IMR-90 (cell line): ENCODE measurements at regions not wholly inside any gene's neighbourhood (a gene's known extent, or its start where the extent isn't known, plus 50 kb on each side); places are given as distances from the start of the nearest gene placed in this dataset.

Experiments
- ATAC-seq: fragments of 200-7000 bp; cut with Tn5 transposase; 2 replicates; pipeline ENCODE4 v1.9.1; 2020; ENCODE audit warnings: low read depth, mild to moderate bottlenecking, moderate library complexity
- BruUV-seq: library from RNA; stranded (reverse); fragments of 400-500 nt; replicated peaks from 2 replicates; lab custom pipeline; 2021; lab: Mats Ljungman, UMichigan
- CTCF ChIA-PET: fragments of 300-600 bp; formaldehyde crosslinking; extraction: SDS; loops from one replicate; lab custom pipeline; 2021; ENCODE audit warnings: antibody characterized with exemption; lab: Yijun Ruan, JAX
- POLR2A ChIA-PET: fragments of 300-600 bp; sonication (Branson Sonifier 250); formaldehyde crosslinking; loops from one replicate; lab custom pipeline; 2022; ENCODE audit warnings: antibody characterized with exemption; ENCODE audit not compliant: unreplicated experiment; lab: Charles Lee
- DNase-seq: peaks from one replicate; pipeline ENCODE4 v3.0.0; 2013
- H2AFZ ChIP-seq: replicated peaks from 2 replicates; pipeline ENCODE3; 2013; ENCODE audit warnings: low read length, mild to moderate bottlenecking; ENCODE audit not compliant: poor library complexity
- H2AK5ac ChIP-seq: 2 replicates; pipeline ENCODE4 v1.6.1; 2013; ENCODE audit warnings: low read depth, low read length, inconsistent platforms
- H2AK9ac ChIP-seq: replicated peaks from 2 replicates; pipeline ENCODE3; 2013; ENCODE audit warnings: mild to moderate bottlenecking, low read depth, low read length, moderate library complexity; ENCODE audit not compliant: poor library complexity
- H2BK120ac ChIP-seq: 2 replicates; pipeline ENCODE4 v1.6.1; 2013; ENCODE audit warnings: low read depth, low read length, inconsistent platforms
- H2BK15ac ChIP-seq: 3 replicates; pipeline ENCODE4 v1.6.1; 2013; ENCODE audit warnings: low read depth, low read length, inconsistent platforms
- H2BK20ac ChIP-seq: 2 replicates; pipeline ENCODE4 v1.6.1; 2013; ENCODE audit warnings: low read depth, mild to moderate bottlenecking, inconsistent platforms, low read length, moderate library complexity
- H2BK5ac ChIP-seq: 2 replicates; pipeline ENCODE4 v1.6.1; 2013; ENCODE audit warnings: mild to moderate bottlenecking, low read depth, low read length, inconsistent platforms; ENCODE audit not compliant: poor library complexity, severe bottlenecking
- H3K14ac ChIP-seq: replicated peaks from 2 replicates; pipeline ENCODE4 v1.6.1; 2013; ENCODE audit warnings: low read depth, low read length, inconsistent platforms
- H3K18ac ChIP-seq: 2 replicates; pipeline ENCODE4 v1.6.1; 2013; ENCODE audit warnings: low read depth, low read length, control low read depth
- H3K23ac ChIP-seq: 2 replicates; pipeline ENCODE4 v1.6.1; 2013; ENCODE audit warnings: low read depth, low read length, inconsistent platforms
- H3K27ac ChIP-seq: 2 replicates; pipeline ENCODE4 v1.5.1; 2013; ENCODE audit warnings: mild to moderate bottlenecking, control low read depth, low read length; ENCODE audit not compliant: insufficient read depth
- H3K27me3 ChIP-seq: 2 replicates; pipeline ENCODE4 v1.6.1; 2013; ENCODE audit warnings: low read length; ENCODE audit not compliant: control insufficient read depth, insufficient read depth
- H3K36me3 ChIP-seq: 2 replicates; pipeline ENCODE4 v1.6.1; 2013; ENCODE audit warnings: low read length, mixed read lengths; ENCODE audit not compliant: control insufficient read depth, insufficient read depth
- H3K4ac ChIP-seq: 2 replicates; pipeline ENCODE4 v1.6.1; 2013; ENCODE audit warnings: low read depth, low read length, inconsistent platforms
- H3K4me1 ChIP-seq: 2 replicates; pipeline ENCODE4 v1.6.1; 2013; ENCODE audit warnings: low read length, mixed read lengths; ENCODE audit not compliant: control insufficient read depth, insufficient read depth
- H3K4me2 ChIP-seq: 2 replicates; pipeline ENCODE4 v1.6.1; 2013; ENCODE audit warnings: low read depth, mild to moderate bottlenecking, control low read depth, low read length, moderate library complexity
- H3K4me3 ChIP-seq: 2 replicates; pipeline ENCODE4 v1.5.1; 2013; ENCODE audit warnings: low read depth, mild to moderate bottlenecking, control low read depth, low read length, moderate library complexity; ENCODE audit not compliant: insufficient read depth
- H3K56ac ChIP-seq: 2 replicates; pipeline ENCODE4 v1.6.1; 2013; ENCODE audit warnings: low read length, inconsistent platforms; ENCODE audit not compliant: insufficient read depth; ENCODE audit errors: extremely low read depth
- H3K79me1 ChIP-seq, 2 experiments: 2 replicates each; pipeline ENCODE4 v1.6.1; 2013; ENCODE audit warnings: low read length in 2 of 2, inconsistent platforms in 1 of 2, low read depth in 1 of 2
- H3K9ac ChIP-seq: 2 replicates; pipeline ENCODE4 v1.6.1; 2013; ENCODE audit warnings: low read depth, low read length, control low read depth
- H3K9me1 ChIP-seq: 2 replicates; pipeline ENCODE4 v1.6.1; 2013; ENCODE audit warnings: low read length, inconsistent platforms; ENCODE audit not compliant: insufficient read depth
- H3K9me3 ChIP-seq: 2 replicates; pipeline ENCODE4 v1.6.1; 2013; ENCODE audit warnings: low read length; ENCODE audit not compliant: control insufficient read depth, insufficient read depth
- H4K20me1 ChIP-seq: 2 replicates; pipeline ENCODE4 v1.6.1; 2013; ENCODE audit warnings: low read length, inconsistent platforms; ENCODE audit not compliant: insufficient read depth
- H4K5ac ChIP-seq: 2 replicates; pipeline ENCODE4 v1.6.1; 2013; ENCODE audit warnings: mild to moderate bottlenecking, low read depth, low read length, control low read depth
- H4K8ac ChIP-seq, 2 experiments: 2 replicates each; pipeline ENCODE4 v1.6.1; 2013; ENCODE audit warnings: low read depth in 2 of 2, low read length in 2 of 2, control low read depth in 1 of 2, inconsistent platforms in 1 of 2
- H4K91ac ChIP-seq: 2 replicates; pipeline ENCODE4 v1.6.1; 2013; ENCODE audit warnings: low read depth, low read length, inconsistent platforms; ENCODE audit not compliant: insufficient read depth
- BHLHE40 ChIP-seq: fragments of 150-350 bp; IDR thresholded peaks from 2 replicates; pipeline ENCODE4 v1.6.1; 2016; ENCODE audit warnings: mild to moderate bottlenecking, low read depth, low read length
- CEBPB ChIP-seq: IDR thresholded peaks from 2 replicates; pipeline ENCODE4 v1.6.1; 2012; ENCODE audit warnings: low read depth, low read length, improper control_type of control experiment
- CHD1 ChIP-seq: IDR thresholded peaks from 2 replicates; pipeline ENCODE4 v1.6.1; 2012; ENCODE audit warnings: low read depth, low read length, improper control_type of control experiment
- CTCF ChIP-seq: conservative IDR thresholded peaks from 2 replicates; pipeline ENCODE4 v1.5.1; 2012; ENCODE audit warnings: mild to moderate bottlenecking, low read depth, low read length, improper control_type of control experiment
- ELK1 ChIP-seq: fragments of 150-350 bp; IDR thresholded peaks from 2 replicates; pipeline ENCODE4 v1.6.1; 2016; ENCODE audit warnings: low read depth, mild to moderate bottlenecking, low read length, moderate library complexity, borderline replicate concordance
- FOS ChIP-seq: fragments of 150-350 bp; IDR thresholded peaks from 2 replicates; pipeline ENCODE4 v1.6.1; 2016; ENCODE audit warnings: low read depth, low read length
- MAFK ChIP-seq: IDR thresholded peaks from 2 replicates; pipeline ENCODE4 v1.6.1; 2012; ENCODE audit warnings: low read depth, low read length, improper control_type of control experiment
- MAZ ChIP-seq: IDR thresholded peaks from 2 replicates; pipeline ENCODE4 v1.6.1; 2012; ENCODE audit warnings: low read depth, mild to moderate bottlenecking, low read length, improper control_type of control experiment, moderate library complexity, borderline replicate concordance
- NFE2L2 ChIP-seq: fragments of 150-350 bp; IDR thresholded peaks from 2 replicates; pipeline ENCODE4 v1.6.1; 2016; ENCODE audit warnings: low read depth, mild to moderate bottlenecking, low read length
- POLR2A ChIP-seq: IDR thresholded peaks from 2 replicates; pipeline ENCODE4 v1.6.1; 2012; ENCODE audit warnings: mild to moderate bottlenecking, low read depth, low read length
- RAD21 ChIP-seq: IDR thresholded peaks from 2 replicates; pipeline ENCODE4 v1.6.1; 2012; ENCODE audit warnings: low read length, improper control_type of control experiment
- RCOR1 ChIP-seq: IDR thresholded peaks from 2 replicates; pipeline ENCODE4 v1.6.1; 2012; ENCODE audit warnings: mild to moderate bottlenecking, low read length, improper control_type of control experiment; ENCODE audit not compliant: insufficient replicate concordance
- RFX5 ChIP-seq: IDR thresholded peaks from 2 replicates; pipeline ENCODE4 v1.8.0; 2012; ENCODE audit warnings: low read depth, mild to moderate bottlenecking, low read length, moderate library complexity
- SMC3 ChIP-seq: fragments of 150-350 bp; IDR thresholded peaks from 2 replicates; pipeline ENCODE4 v1.6.1; 2016; ENCODE audit warnings: low read depth, mild to moderate bottlenecking, antibody characterized with exemption, low read length, moderate library complexity
- USF2 ChIP-seq: fragments of 150-350 bp; IDR thresholded peaks from 2 replicates; pipeline ENCODE4 v1.6.1; 2017; ENCODE audit warnings: mild to moderate bottlenecking, antibody characterized with exemption, low read length, low read depth
- WGBS, 2 experiments: methylation state at CpG; one replicate each; pipeline versions ENCODE4 v1.1.5 to v1.1.7; 2013; ENCODE audit warnings: missing lambda C conversion rate in 2 of 2; ENCODE audit not compliant: insufficient read length in 1 of 2; ENCODE audit errors: extremely low coverage in 2 of 2; 5-methylcytosine and 5-hydroxymethylcytosine counted together
- dilution Hi-C: fragments of 300-500 bp; cut with HindIII; formaldehyde crosslinking; loops from one replicate; pipeline ENCODE4 v1.14.3; 2018; ENCODE audit warnings: low sequenced_read_pairs; ENCODE audit not compliant: unreplicated experiment
- in situ Hi-C: fragments of 300-500 bp; cut with MboI; formaldehyde crosslinking; loops from 3 replicates; pipeline ENCODE4 v1.14.3; 2019; ENCODE audit warnings: low sequenced_read_pairs, inconsistent platforms, mixed read lengths
- intact Hi-C: fragments of 100-400 bp; cut with micrococcal nuclease; formaldehyde crosslinking; loops from 2 replicates; pipeline ENCODE4 v1.10.0; 2022

- no CpG with 5 or more reads among the region's 2 CpGs for WGBS, 2 experiments
- Histone ChIP-seq H3K27ac (no peak overlapping the region), H2BK15ac (no peak overlapping the region), H3K79me1 (no peaks in the 10 kb centered on the region), H3K4me1 (no peaks in the 10 kb centered on the region), H3K23ac (no peak overlapping the region), H4K5ac (no peak overlapping the region), H3K36me3 (no peaks in the 10 kb centered on the region), H2BK120ac (no peak overlapping the region), H3K9me1 (no peaks in the 10 kb centered on the region), H2AK9ac (no peak overlapping the region), H2AFZ (no peak overlapping the region), H3K56ac (no peak overlapping the region), H3K4me3 (no peak overlapping the region), H3K9ac (no peak overlapping the region), H3K4ac (no peak overlapping the region), H4K91ac (no peak overlapping the region), H3K27me3 (no peaks in the 10 kb centered on the region), H4K20me1 (no peaks in the 10 kb centered on the region), H4K8ac (no peak overlapping the region), H3K18ac (no peak overlapping the region), H3K4me2 (no peak overlapping the region), H2BK5ac (no peak overlapping the region), H3K9me3 (no peaks in the 10 kb centered on the region), H3K14ac (no peak overlapping the region), H2AK5ac (no peak overlapping the region), H2BK20ac (no peak overlapping the region)
- ATAC-seq (no peak), DNase-seq (no peak)
- no TSS peak for BruUV-seq
- TF ChIP-seq MAZ (no peak), RAD21 (no peak), USF2 (no peak), NFE2L2 (no peak), FOS (no peak), ELK1 (no peak), CTCF (no peak), SMC3 (no peak), MAFK (no peak), RCOR1 (no peak), RFX5 (no peak), CHD1 (no peak), POLR2A (no peak), BHLHE40 (no peak), CEBPB (no peak)
- in situ Hi-C loops = no loop called here
- intact Hi-C loops = no loop called here
- dilution Hi-C loops = no loop called here
- ChIA-PET CTCF (no interaction called here), POLR2A (no interaction called here)
These were observed 1531.8 kb downstream of the PCDH7 start for GRCh38 chr4:32251926-32252325.
